ENCODE measurements at regions not wholly inside any gene's neighbourhood (a gene's known extent, or its start where the extent isn't known, plus 50 kb on each side); places are given as distances from the start of the nearest gene placed in this dataset.

- no peaks in the 10 kb centered on the region for H3K9me3 ChIP-seq (ENCODE audit: control insufficient read depth, low read length, poor library complexity, severe bottlenecking)
- Mint-ChIP-seq H3K27ac (no peak overlapping the region), H3K36me3 (ENCODE audit: low read depth) (no peaks in the 10 kb centered on the region), H3K4me1 (no peaks in the 10 kb centered on the region), H3K27me3 (peaks cover 16% of the 10 kb centered on the region), H3K4me3 (no peak overlapping the region)
- DNase-seq (no peak), ATAC-seq (no peak)
These were observed 184.2 kb downstream of the KLHL28 start for GRCh38 chr14:44777584-44777983.

- peaks cover 2% of the 10 kb centered on the region for H3K4me1 Mint-ChIP-seq
- H3K27ac Mint-ChIP-seq = no peak overlapping the region
- no peaks in the 10 kb centered on the region for H3K36me3 Mint-ChIP-seq (ENCODE audit: low read depth)
- ATAC-seq = no peak
- H3K27me3 Mint-ChIP-seq = peaks cover 21% of the 10 kb centered on the region
- no peak overlapping the region for H3K4me3 Mint-ChIP-seq
- no peaks in the 10 kb centered on the region for H3K9me3 ChIP-seq (ENCODE audit: control insufficient read depth, low read length, poor library complexity, severe bottlenecking)
- DNase-seq = no peak
These were observed 186.5 kb downstream of the KLHL28 start for GRCh38 chr14:44775248-44775647.

GRCh38 chr14:44774396-44774795, 187.4 kb downstream of the KLHL28 start:
- ATAC-seq (no peak), DNase-seq (no peak)
- H3K4me3 Mint-ChIP-seq = no peak overlapping the region
- H3K9me3 ChIP-seq (ENCODE audit: control insufficient read depth, low read length, poor library complexity, severe bottlenecking) = no peaks in the 10 kb centered on the region
- no peaks in the 10 kb centered on the region for H3K36me3 Mint-ChIP-seq (ENCODE audit: low read depth)
- H3K27me3 Mint-ChIP-seq = peaks cover 29% of the 10 kb centered on the region
- H3K4me1 Mint-ChIP-seq = peaks cover 2% of the 10 kb centered on the region
- H3K27ac Mint-ChIP-seq = no peak overlapping the region

- H3K4me1 Mint-ChIP-seq = peaks cover 2% of the 10 kb centered on the region
- no peaks in the 10 kb centered on the region for H3K36me3 Mint-ChIP-seq (ENCODE audit: low read depth)
- peaks cover 31% of the 10 kb centered on the region for H3K27me3 Mint-ChIP-seq
- ATAC-seq = no peak
- H3K4me3 Mint-ChIP-seq = no peak overlapping the region
- DNase-seq = no peak
- no peaks in the 10 kb centered on the region for H3K9me3 ChIP-seq (ENCODE audit: control insufficient read depth, low read length, poor library complexity, severe bottlenecking)
- no peak overlapping the region for H3K27ac Mint-ChIP-seq
These were observed 190.3 kb downstream of the KLHL28 start for GRCh38 chr14:44771496-44771895.

GRCh38 chr14:44770201-44770600, 191.5 kb downstream of the KLHL28 start:
- ATAC-seq (no peak), DNase-seq (no peak)
- H3K4me1 Mint-ChIP-seq = peaks cover 2% of the 10 kb centered on the region
- no peak overlapping the region for H3K27ac Mint-ChIP-seq
- no peak overlapping the region for H3K4me3 Mint-ChIP-seq
- H3K36me3 Mint-ChIP-seq (ENCODE audit: low read depth) = no peaks in the 10 kb centered on the region
- H3K27me3 Mint-ChIP-seq = peaks cover 36% of the 10 kb centered on the region
- no peaks in the 10 kb centered on the region for H3K9me3 ChIP-seq (ENCODE audit: control insufficient read depth, low read length, poor library complexity, severe bottlenecking)

- no peak for DNase-seq
- H3K9me3 ChIP-seq (ENCODE audit: control insufficient read depth, low read length, poor library complexity, severe bottlenecking) = no peaks in the 10 kb centered on the region
- Mint-ChIP-seq H3K27ac (no peak overlapping the region), H3K36me3 (ENCODE audit: low read depth) (no peaks in the 10 kb centered on the region), H3K4me3 (no peak overlapping the region), H3K27me3 (peaks cover 38% of the 10 kb centered on the region), H3K4me1 (peaks cover 2% of the 10 kb centered on the region)
- ATAC-seq = no peak
These were observed 192.8 kb downstream of the KLHL28 start for GRCh38 chr14:44768935-44769334.

- no peaks in the 10 kb centered on the region for H3K36me3 Mint-ChIP-seq (ENCODE audit: low read depth)
- H3K4me3 Mint-ChIP-seq = no peak overlapping the region
- no peak overlapping the region for H3K27ac Mint-ChIP-seq
- H3K4me1 Mint-ChIP-seq = peaks cover 2% of the 10 kb centered on the region
- DNase-seq = no peak
- peaks cover 40% of the 10 kb centered on the region for H3K27me3 Mint-ChIP-seq
- H3K9me3 ChIP-seq (ENCODE audit: control insufficient read depth, low read length, poor library complexity, severe bottlenecking) = no peaks in the 10 kb centered on the region
- ATAC-seq = no peak
These were observed 194.0 kb downstream of the KLHL28 start for GRCh38 chr14:44767646-44768173.

GRCh38 chr14:44766285-44766684, 195.5 kb downstream of the KLHL28 start:
- Mint-ChIP-seq H3K4me3 (no peak overlapping the region), H3K27ac (no peak overlapping the region)
- no peak for DNase-seq

GRCh38 chr14:44763356-44763755, 198.4 kb downstream of the KLHL28 start:
- no peaks in the 10 kb centered on the region for H3K9me3 ChIP-seq (ENCODE audit: control insufficient read depth, low read length, poor library complexity, severe bottlenecking)
- no peak overlapping the region for H3K4me3 Mint-ChIP-seq
- DNase-seq (no peak), ATAC-seq (no peak)
- H3K27ac Mint-ChIP-seq = no peak overlapping the region
- no peaks in the 10 kb centered on the region for H3K36me3 Mint-ChIP-seq (ENCODE audit: low read depth)
- peaks cover 16% of the 10 kb centered on the region for H3K27me3 Mint-ChIP-seq
- H3K4me1 Mint-ChIP-seq = no peaks in the 10 kb centered on the region

More at GRCh38 chr14:44766285-44766684, 195.5 kb downstream of the KLHL28 start:
- Mint-ChIP-seq H3K4me1 (peaks cover under 1% of the 10 kb centered on the region), H3K27me3 (peaks cover 35% of the 10 kb centered on the region), H3K36me3 (ENCODE audit: low read depth) (no peaks in the 10 kb centered on the region)
- no peak for ATAC-seq
- no peaks in the 10 kb centered on the region for H3K9me3 ChIP-seq (ENCODE audit: control insufficient read depth, low read length, poor library complexity, severe bottlenecking)

- no peaks in the 10 kb centered on the region for H3K4me1 Mint-ChIP-seq
- H3K27ac Mint-ChIP-seq = no peak overlapping the region
- H3K36me3 Mint-ChIP-seq (ENCODE audit: low read depth) = no peaks in the 10 kb centered on the region
- ATAC-seq = no peak
- no peak for DNase-seq
- H3K9me3 ChIP-seq (ENCODE audit: control insufficient read depth, low read length, poor library complexity, severe bottlenecking) = no peaks in the 10 kb centered on the region
- H3K27me3 Mint-ChIP-seq = peaks cover 5% of the 10 kb centered on the region
- no peak overlapping the region for H3K4me3 Mint-ChIP-seq
These were observed 202.5 kb downstream of the KLHL28 start for GRCh38 chr14:44759277-44759676.

- no peaks in the 10 kb centered on the region for H3K36me3 Mint-ChIP-seq (ENCODE audit: low read depth)
- H3K9me3 ChIP-seq (ENCODE audit: control insufficient read depth, low read length, poor library complexity, severe bottlenecking) = no peaks in the 10 kb centered on the region
- H3K27ac Mint-ChIP-seq = no peak overlapping the region
- DNase-seq (no peak), ATAC-seq (no peak)
- no peaks in the 10 kb centered on the region for H3K4me1 Mint-ChIP-seq
- H3K4me3 Mint-ChIP-seq = no peak overlapping the region
- no peaks in the 10 kb centered on the region for H3K27me3 Mint-ChIP-seq
These were observed 205.2 kb downstream of the KLHL28 start for GRCh38 chr14:44756554-44756953.

GRCh38 chr14:44745371-44745770, 216.4 kb downstream of the KLHL28 start:
- no peak for DNase-seq
- no peaks in the 10 kb centered on the region for H3K36me3 Mint-ChIP-seq (ENCODE audit: low read depth)
- H3K9me3 ChIP-seq (ENCODE audit: control insufficient read depth, low read length, poor library complexity, severe bottlenecking) = no peaks in the 10 kb centered on the region
- ATAC-seq = no peak
- no peaks in the 10 kb centered on the region for H3K27me3 Mint-ChIP-seq
- no peak overlapping the region for H3K4me3 Mint-ChIP-seq
- no peaks in the 10 kb centered on the region for H3K4me1 Mint-ChIP-seq
- no peak overlapping the region for H3K27ac Mint-ChIP-seq

GRCh38 chr14:44742202-44742601, 219.5 kb downstream of the KLHL28 start:
- no peak for ATAC-seq
- Mint-ChIP-seq H3K4me1 (no peaks in the 10 kb centered on the region), H3K27ac (no peak overlapping the region), H3K36me3 (ENCODE audit: low read depth) (no peaks in the 10 kb centered on the region), H3K4me3 (no peak overlapping the region), H3K27me3 (peaks cover 8% of the 10 kb centered on the region)
- no peak for DNase-seq
- H3K9me3 ChIP-seq (ENCODE audit: control insufficient read depth, low read length, poor library complexity, severe bottlenecking) = no peaks in the 10 kb centered on the region

GRCh38 chr14:44741431-44741830, 220.3 kb downstream of the KLHL28 start:
- DNase-seq (no peak), ATAC-seq (no peak)
- no peak overlapping the region for H3K27ac Mint-ChIP-seq
- no peak overlapping the region for H3K4me3 Mint-ChIP-seq
- H3K27me3 Mint-ChIP-seq = peaks cover 8% of the 10 kb centered on the region
- no peaks in the 10 kb centered on the region for H3K9me3 ChIP-seq (ENCODE audit: control insufficient read depth, low read length, poor library complexity, severe bottlenecking)
- no peaks in the 10 kb centered on the region for H3K36me3 Mint-ChIP-seq (ENCODE audit: low read depth)
- no peaks in the 10 kb centered on the region for H3K4me1 Mint-ChIP-seq
